Body of pancreas (tissue), 4 donors: ENCODE measurements at regions not wholly inside any gene's neighbourhood (a gene's known extent, or its start where the extent isn't known, plus 50 kb on each side); places are given as distances from the start of the nearest gene placed in this dataset.

Experiments used
- POLR2A ChIP-seq, 3 donors: fragments of 450-650 bp; IDR thresholded peaks; one replicate each; pipeline ENCODE4 v1.6.1; 2016; ENCODE audit warnings: antibody characterized with exemption in 3 of 3, mild to moderate bottlenecking in 2 of 3
- TF ChIP-seq, protein P1 (sequence below), 7 experiments: fragments of 450-650 bp in 4 of 7; fragments of 200-600 bp in 3 of 7; sonication (generic) in 3 of 7; IDR thresholded peaks; one replicate each; pipeline ENCODE4 v1.5.1; 2016 to 2019; ENCODE audit warnings: antibody characterized with exemption in 7 of 7

- TF ChIP-seq, protein P1, sequence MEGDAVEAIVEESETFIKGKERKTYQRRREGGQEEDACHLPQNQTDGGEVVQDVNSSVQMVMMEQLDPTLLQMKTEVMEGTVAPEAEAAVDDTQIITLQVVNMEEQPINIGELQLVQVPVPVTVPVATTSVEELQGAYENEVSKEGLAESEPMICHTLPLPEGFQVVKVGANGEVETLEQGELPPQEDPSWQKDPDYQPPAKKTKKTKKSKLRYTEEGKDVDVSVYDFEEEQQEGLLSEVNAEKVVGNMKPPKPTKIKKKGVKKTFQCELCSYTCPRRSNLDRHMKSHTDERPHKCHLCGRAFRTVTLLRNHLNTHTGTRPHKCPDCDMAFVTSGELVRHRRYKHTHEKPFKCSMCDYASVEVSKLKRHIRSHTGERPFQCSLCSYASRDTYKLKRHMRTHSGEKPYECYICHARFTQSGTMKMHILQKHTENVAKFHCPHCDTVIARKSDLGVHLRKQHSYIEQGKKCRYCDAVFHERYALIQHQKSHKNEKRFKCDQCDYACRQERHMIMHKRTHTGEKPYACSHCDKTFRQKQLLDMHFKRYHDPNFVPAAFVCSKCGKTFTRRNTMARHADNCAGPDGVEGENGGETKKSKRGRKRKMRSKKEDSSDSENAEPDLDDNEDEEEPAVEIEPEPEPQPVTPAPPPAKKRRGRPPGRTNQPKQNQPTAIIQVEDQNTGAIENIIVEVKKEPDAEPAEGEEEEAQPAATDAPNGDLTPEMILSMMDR (IDR thresholded peaks at IDR 0.05) = no peak
- no peak for TF ChIP-seq POLR2A (IDR thresholded peaks at IDR 0.05)
Measured at GRCh38 chr6:109265530-109265929, 116.7 kb downstream of the CD164 start.
